Panc1 (cell line): ENCODE measurements at regions not wholly inside any gene's neighbourhood (a gene's known extent, or its start where the extent isn't known, plus 50 kb on each side); places are given as distances from the start of the nearest gene placed in this dataset.

ENCODE experiments used
- ATAC-seq: fragments of 200-7000 bp; cut with Tn5 transposase; 2 replicates; pipeline ENCODE4 v1.9.1; 2020; ENCODE audit warnings: mild to moderate bottlenecking, moderate library complexity
- BruUV-seq: library from RNA; stranded (reverse); fragments of 400-500 nt; replicated peaks from 2 replicates; lab custom pipeline; 2021; lab: Mats Ljungman, UMichigan
- CTCF ChIA-PET: fragments of 300-600 bp; sonication (Branson Sonifier 250); formaldehyde crosslinking; loops from one replicate; lab custom pipeline; 2022; ENCODE audit warnings: antibody characterized with exemption; lab: Charles Lee
- POLR2A ChIA-PET: fragments of 300-600 bp; sonication (Branson Sonifier 250); formaldehyde crosslinking; loops from one replicate; lab custom pipeline; 2022; ENCODE audit warnings: antibody characterized with exemption; lab: Charles Lee
- DNase-seq: peaks from one replicate; pipeline ENCODE4 v3.0.0-alpha.2; 2010; ENCODE audit warnings: low read depth, low spot score
- H3K27ac ChIP-seq: 2 replicates; pipeline ENCODE4 v1.5.1; 2011; ENCODE audit warnings: mild to moderate bottlenecking, low read length, inconsistent platforms
- H3K27me3 ChIP-seq: fragments of 200-500 bp; sonication (Bioruptor generic); 2 replicates; pipeline ENCODE4 v1.6.0; 2014; ENCODE audit warnings: low read length, inconsistent platforms; ENCODE audit not compliant: control insufficient read depth, insufficient read depth
- H3K36me3 ChIP-seq: fragments of 200-500 bp; sonication (Bioruptor generic); 2 replicates; pipeline ENCODE4 v1.5.1; 2014; ENCODE audit warnings: inconsistent platforms, mild to moderate bottlenecking, low read length, moderate library complexity; ENCODE audit not compliant: control insufficient read depth, insufficient read depth
- H3K4me1 ChIP-seq: 2 replicates; pipeline ENCODE4 v1.5.1; 2011; ENCODE audit warnings: inconsistent platforms, mild to moderate bottlenecking, low read length, moderate library complexity; ENCODE audit not compliant: control insufficient read depth, insufficient read depth
- H3K4me3 ChIP-seq, 2 experiments: 2 replicates each; pipeline ENCODE4 v1.5.1; 2011 to 2012; ENCODE audit warnings: low read depth in 2 of 2, low read length in 2 of 2, mild to moderate bottlenecking in 2 of 2, inconsistent platforms in 1 of 2, moderate library complexity in 1 of 2
- H3K9me3 ChIP-seq: fragments of 200-500 bp; sonication (Bioruptor generic); 2 replicates; pipeline ENCODE4 v1.5.1; 2014; ENCODE audit warnings: low read depth, mild to moderate bottlenecking, inconsistent platforms, low read length, moderate library complexity; ENCODE audit not compliant: control insufficient read depth, insufficient read depth
- CTCF ChIP-seq: fragments of 450-650 bp; IDR thresholded peaks from 2 replicates; pipeline ENCODE4 v1.5.1; 2017; ENCODE audit warnings: mild to moderate bottlenecking
- POLR2AphosphoS5 ChIP-seq: IDR thresholded peaks from 2 replicates; pipeline ENCODE4 v1.6.1; 2012; ENCODE audit warnings: mild to moderate bottlenecking, low read depth, low read length, moderate library complexity
- REST ChIP-seq, 2 experiments: IDR thresholded peaks; 2 replicates each; pipeline ENCODE4 v1.6.1; 2011 to 2012; ENCODE audit warnings: low read depth in 2 of 2, control low read depth in 1 of 2, low read length in 1 of 2, mild to moderate bottlenecking in 1 of 2, moderate library complexity in 1 of 2; ENCODE audit not compliant: insufficient read depth in 1 of 2
- SIN3A ChIP-seq: IDR thresholded peaks from 2 replicates; pipeline ENCODE4 v1.6.1; 2012; ENCODE audit warnings: low read depth, mild to moderate bottlenecking, low read length, moderate library complexity, borderline replicate concordance; ENCODE audit not compliant: insufficient read depth
- TCF7L2 ChIP-seq: IDR thresholded peaks from 2 replicates; pipeline ENCODE4 v1.6.1; 2011; ENCODE audit warnings: mild to moderate bottlenecking, low read depth, low read length, inconsistent platforms
- in situ Hi-C: cut with HindIII; loops from 2 replicates; pipeline ENCODE4 v1.10.0; 2016; ENCODE audit warnings: low sequenced_read_pairs, low pct_unique_long_range_greater_than_20kb
- intact Hi-C: fragments of 100-400 bp; cut with micrococcal nuclease; formaldehyde crosslinking; loops from one replicate; pipeline ENCODE4 v1.10.0; 2022; ENCODE audit not compliant: unreplicated experiment

- ChIA-PET POLR2A (no interaction called here), CTCF (no interaction called here)
- no peak for ATAC-seq
- no peaks in the 10 kb centered on the region for H3K4me1 ChIP-seq
- H3K36me3 ChIP-seq, result no peaks in the 10 kb centered on the region
- no peak for TF ChIP-seq POLR2AphosphoS5
- TF ChIP-seq CTCF, result no peak
- no peak for TF ChIP-seq TCF7L2
- H3K9me3 ChIP-seq, result no peaks in the 10 kb centered on the region
- in situ Hi-C loops, result no loop called here
- BruUV-seq, result no TSS peak
- no peak overlapping the region for H3K4me3 ChIP-seq
- intact Hi-C loops, result no loop called here
- H3K27me3 ChIP-seq, result no peaks in the 10 kb centered on the region; the same call in none of the 2 replicates
- H3K27ac ChIP-seq, result no peak overlapping the region
- DNase-seq, result no peak
Measured at GRCh38 chr1:30476476-30476875, 246.9 kb downstream of the MATN1 start.

GRCh38 chr1:30475966-30476365 is 247.4 kb downstream of the MATN1 start:
- POLR2A ChIA-PET, result no interaction called here
- CTCF ChIA-PET, result no interaction called here
- DNase-seq, result no peak
- BruUV-seq, result no TSS peak
- in situ Hi-C loops (no loop called here), intact Hi-C loops (no loop called here)
- no peaks in the 10 kb centered on the region for H3K4me1 ChIP-seq
- H3K9me3 ChIP-seq, result no peaks in the 10 kb centered on the region
- H3K4me3 ChIP-seq, result no peak overlapping the region
- TF ChIP-seq POLR2AphosphoS5, result no peak
- no peak for TF ChIP-seq SIN3A
- TF ChIP-seq CTCF, result no peak
- TF ChIP-seq TCF7L2, result no peak
- ATAC-seq, result no peak
- no peaks in the 10 kb centered on the region; the same call in none of the 2 replicates for H3K27me3 ChIP-seq
- H3K36me3 ChIP-seq, result no peaks in the 10 kb centered on the region
- no peak overlapping the region for H3K27ac ChIP-seq

- in situ Hi-C loops, result no loop called here
- intact Hi-C loops, result no loop called here
- no peaks in the 10 kb centered on the region for H3K9me3 ChIP-seq
- DNase-seq (no peak), ATAC-seq (no peak)
- H3K27me3 ChIP-seq, result no peaks in the 10 kb centered on the region; the same call in none of the 2 replicates
- no peak overlapping the region for H3K4me3 ChIP-seq
- TF ChIP-seq CTCF (no peak), REST (IDR thresholded peaks at IDR 0.05; ENCODE audit: insufficient read depth in 1 of 2, low read depth in 2 of 2, low read length in 1 of 2) (no peak), POLR2AphosphoS5 (no peak), TCF7L2 (no peak), SIN3A (no peak)
- no TSS peak for BruUV-seq
- no peak overlapping the region for H3K27ac ChIP-seq
- H3K4me1 ChIP-seq, result no peaks in the 10 kb centered on the region
- POLR2A ChIA-PET, result no interaction called here
- H3K36me3 ChIP-seq, result no peaks in the 10 kb centered on the region
- CTCF ChIA-PET, result no interaction called here
Measured at GRCh38 chr1:30475201-30475600, 248.2 kb downstream of the MATN1 start.
